ENCODE measurements at regions not wholly inside any gene's neighbourhood (a gene's known extent, or its start where the extent isn't known, plus 50 kb on each side); places are given as distances from the start of the nearest gene placed in this dataset.

- H3K4me3 ChIP-seq (ENCODE audit: low read length in 3 of 3): no peak overlapping the region
- FAIRE-seq: no peak
- H3K36me3 ChIP-seq (ENCODE audit: control insufficient read depth in 2 of 3, insufficient read depth in 3 of 3, low read length in 3 of 3): no peaks in the 10 kb centered on the region
- H3K4me1 ChIP-seq (ENCODE audit: control insufficient read depth in 2 of 3, insufficient read depth in 2 of 3, low read depth in 1 of 3, low read length in 3 of 3): peaks cover 0 to 4% (median 0%) of the 10 kb centered on the region in 3 donors
- no peak for DNase-seq
- no peak overlapping the region for H3K9ac ChIP-seq (ENCODE audit: low read length in 3 of 3)
- peaks cover 3% of the 10 kb centered on the region for H3K27me3 ChIP-seq (ENCODE audit: control insufficient read depth, insufficient read depth, low read length)
- TF ChIP-seq CTCF (IDR thresholded peaks at IDR 0.05; ENCODE audit: borderline replicate concordance, extremely low read depth, insufficient read depth): no peak
- intact Hi-C loops (cut with DNase I): no loop called here
- H3K9me3 ChIP-seq (ENCODE audit: control insufficient read depth in 2 of 3, insufficient read depth in 1 of 3, low read length in 3 of 3): no peaks in the 10 kb centered on the region
- H3K27ac ChIP-seq (ENCODE audit: low read depth in 2 of 2, low read length in 2 of 2): no peak overlapping the region
These were observed 100.9 kb upstream of the ATP6AP2 start for GRCh38 chrX:40479777-40480318.

- TF ChIP-seq CTCF (IDR thresholded peaks at IDR 0.05; ENCODE audit: borderline replicate concordance, extremely low read depth, insufficient read depth): no peak
- FAIRE-seq (no peak), DNase-seq (no peak)
- Histone ChIP-seq H3K36me3 (ENCODE audit: control insufficient read depth in 2 of 3, insufficient read depth in 3 of 3, low read length in 3 of 3) (no peaks in the 10 kb centered on the region), H3K4me3 (ENCODE audit: low read length in 3 of 3) (no peak overlapping the region), H3K27me3 (ENCODE audit: control insufficient read depth, insufficient read depth, low read length) (peaks cover 3% of the 10 kb centered on the region), H3K27ac (ENCODE audit: low read depth in 2 of 2, low read length in 2 of 2) (no peak overlapping the region), H3K9ac (ENCODE audit: low read length in 3 of 3) (no peak overlapping the region), H3K4me1 (ENCODE audit: control insufficient read depth in 2 of 3, insufficient read depth in 2 of 3, low read depth in 1 of 3, low read length in 3 of 3) (peaks cover 0 to 12% (median 2%) of the 10 kb centered on the region in 3 donors), H3K9me3 (ENCODE audit: control insufficient read depth in 2 of 3, insufficient read depth in 1 of 3, low read length in 3 of 3) (no peaks in the 10 kb centered on the region)
- intact Hi-C loops (cut with DNase I): no loop called here
These were observed 102.2 kb upstream of the ATP6AP2 start for GRCh38 chrX:40478474-40479065.

- H3K36me3 ChIP-seq (ENCODE audit: control insufficient read depth in 2 of 3, insufficient read depth in 3 of 3, low read length in 3 of 3): no peaks in the 10 kb centered on the region
- intact Hi-C loops (cut with DNase I): no loop called here
- peaks cover 3% of the 10 kb centered on the region for H3K27me3 ChIP-seq (ENCODE audit: control insufficient read depth, insufficient read depth, low read length)
- no peak for DNase-seq
- no peak overlapping the region for H3K4me3 ChIP-seq (ENCODE audit: low read length in 3 of 3)
- H3K9ac ChIP-seq (ENCODE audit: low read length in 3 of 3): no peak overlapping the region
- H3K9me3 ChIP-seq (ENCODE audit: control insufficient read depth in 2 of 3, insufficient read depth in 1 of 3, low read length in 3 of 3): no peaks in the 10 kb centered on the region
- no peak for TF ChIP-seq CTCF (IDR thresholded peaks at IDR 0.05; ENCODE audit: borderline replicate concordance, extremely low read depth, insufficient read depth)
- no peak overlapping the region for H3K27ac ChIP-seq (ENCODE audit: low read depth in 2 of 2, low read length in 2 of 2)
- peaks cover 0 to 14% (median 2%) of the 10 kb centered on the region in 3 donors for H3K4me1 ChIP-seq (ENCODE audit: control insufficient read depth in 2 of 3, insufficient read depth in 2 of 3, low read depth in 1 of 3, low read length in 3 of 3)
- no peak for FAIRE-seq
These were observed 103.8 kb upstream of the ATP6AP2 start for GRCh38 chrX:40476958-40477357.

All from kidney (tissue), 13 donors.